ENCODE measurements at regions not wholly inside any gene's neighbourhood (a gene's known extent, or its start where the extent isn't known, plus 50 kb on each side); places are given as distances from the start of the nearest gene placed in this dataset.

- Mint-ChIP-seq H3K9me3 (no peaks in the 10 kb centered on the region), H3K36me3 (ENCODE audit: low read depth) (no peaks in the 10 kb centered on the region), H3K27me3 (peaks cover 69% of the 10 kb centered on the region), H3K4me1 (peaks cover 10% of the 10 kb centered on the region), H3K27ac (no peak overlapping the region), H3K4me3 (no peak overlapping the region)
- ChIA-PET POLR2A (no interaction called here), CTCF (no interaction called here)
- DNase-seq, result no peak
Observed at GRCh38 chr14:54219261-54220070, 177.3 kb upstream of the CDKN3 start.

DNA sequence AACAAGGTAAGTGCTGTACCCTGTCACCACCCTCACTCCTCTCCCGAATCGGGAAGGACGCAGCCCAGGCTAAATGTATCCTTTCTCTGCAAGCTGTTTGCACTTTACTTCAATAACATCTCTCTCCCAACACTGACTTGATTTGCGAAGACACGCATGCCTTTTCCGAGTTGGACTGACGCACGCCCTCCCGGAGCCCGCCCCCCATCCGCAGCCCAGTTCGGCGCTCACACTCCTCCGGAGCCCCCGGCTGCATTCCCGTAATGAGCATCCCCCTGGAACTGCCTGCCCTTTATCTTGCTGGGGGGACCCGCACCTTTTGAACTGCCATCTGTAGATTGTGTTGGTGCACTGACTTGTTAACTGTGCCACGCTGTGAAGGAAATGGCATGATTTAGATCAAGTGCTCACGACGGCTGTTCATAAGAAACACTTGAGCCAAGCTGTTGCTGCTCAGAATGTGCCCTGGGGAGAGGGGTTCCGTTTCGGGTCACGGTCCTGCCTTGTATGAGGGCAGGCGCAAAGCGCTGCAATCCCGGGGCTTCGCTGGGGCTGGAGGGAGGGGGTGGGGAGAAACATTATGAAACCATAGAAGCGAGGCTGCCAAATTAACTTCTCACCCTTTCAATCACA lies 176.6 kb upstream of the CDKN3 start:
- ChIA-PET CTCF (no interaction called here), POLR2A (no interaction called here)
- Mint-ChIP-seq H3K4me3 (no peak overlapping the region), H3K9me3 (no peaks in the 10 kb centered on the region), H3K27me3 (peaks cover 69% of the 10 kb centered on the region), H3K4me1 (peaks cover 10% of the 10 kb centered on the region), H3K36me3 (ENCODE audit: low read depth) (no peaks in the 10 kb centered on the region), H3K27ac (no peak overlapping the region)
- no peak for DNase-seq

GRCh38 chr14:54220704-54221431 lies 175.9 kb upstream of the CDKN3 start:
- H3K4me1 Mint-ChIP-seq, result peaks cover 10% of the 10 kb centered on the region
- no peak overlapping the region for H3K27ac Mint-ChIP-seq
- no peak for DNase-seq
- no peak overlapping the region for H3K4me3 Mint-ChIP-seq
- H3K27me3 Mint-ChIP-seq, result peaks cover 73% of the 10 kb centered on the region
- POLR2A ChIA-PET, result no interaction called here
- H3K9me3 Mint-ChIP-seq, result no peaks in the 10 kb centered on the region
- H3K36me3 Mint-ChIP-seq (ENCODE audit: low read depth), result no peaks in the 10 kb centered on the region
- CTCF ChIA-PET, result no interaction called here

- no peak overlapping the region for H3K27ac Mint-ChIP-seq
Observed at GRCh38 chr14:54221432-54221803, 175.4 kb upstream of the CDKN3 start.

DNA sequence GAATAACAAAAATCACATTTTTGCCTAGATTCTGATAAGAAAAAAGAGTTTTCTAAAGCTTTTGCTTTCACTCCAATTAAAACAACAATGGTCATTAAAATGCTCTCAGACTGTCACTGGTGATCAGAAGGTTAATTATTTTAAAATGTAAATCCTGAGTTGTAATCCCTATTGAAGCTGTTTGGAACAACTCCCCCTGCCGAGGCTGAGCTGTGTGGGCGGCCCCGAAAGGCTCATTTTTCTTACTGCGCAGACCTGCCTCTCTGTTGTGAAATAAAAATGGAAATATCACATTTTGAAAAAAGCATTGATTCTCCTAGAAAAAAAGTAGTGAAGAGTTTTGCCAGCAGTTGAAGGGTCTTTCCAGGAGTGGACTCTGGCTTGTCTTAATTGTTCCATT lies 174.8 kb upstream of the CDKN3 start:
- H3K4me3 Mint-ChIP-seq, result no peak overlapping the region
- DNase-seq, result no peak
- H3K27me3 Mint-ChIP-seq, result peaks cover 64% of the 10 kb centered on the region
- H3K36me3 Mint-ChIP-seq (ENCODE audit: low read depth), result no peaks in the 10 kb centered on the region
- no peaks in the 10 kb centered on the region for H3K9me3 Mint-ChIP-seq
- no peak overlapping the region for H3K27ac Mint-ChIP-seq
- POLR2A ChIA-PET, result no interaction called here
- peaks cover 7% of the 10 kb centered on the region for H3K4me1 Mint-ChIP-seq
- CTCF ChIA-PET, result no interaction called here

More at GRCh38 chr14:54221432-54221803, 175.4 kb upstream of the CDKN3 start:
- ChIA-PET CTCF (no interaction called here), POLR2A (no interaction called here)
- Mint-ChIP-seq H3K4me3 (no peak overlapping the region), H3K27me3 (peaks cover 68% of the 10 kb centered on the region), H3K4me1 (peaks cover 10% of the 10 kb centered on the region), H3K36me3 (ENCODE audit: low read depth) (no peaks in the 10 kb centered on the region), H3K9me3 (no peaks in the 10 kb centered on the region)
- DNase-seq, result no peak

- H3K4me3 Mint-ChIP-seq, result no peak overlapping the region
- peaks cover 50% of the 10 kb centered on the region for H3K27me3 Mint-ChIP-seq
- no peaks in the 10 kb centered on the region for H3K9me3 Mint-ChIP-seq
- peaks cover 7% of the 10 kb centered on the region for H3K4me1 Mint-ChIP-seq
- H3K36me3 Mint-ChIP-seq (ENCODE audit: low read depth), result no peaks in the 10 kb centered on the region
- CTCF ChIA-PET, result no interaction called here
- POLR2A ChIA-PET, result no interaction called here
- no peak for DNase-seq
- H3K27ac Mint-ChIP-seq, result no peak overlapping the region
Observed at GRCh38 chr14:54223831-54224402, 172.9 kb upstream of the CDKN3 start.

- CTCF ChIA-PET, result no interaction called here
- H3K4me3 Mint-ChIP-seq, result no peak overlapping the region
- H3K36me3 Mint-ChIP-seq (ENCODE audit: low read depth), result no peaks in the 10 kb centered on the region
- H3K27ac Mint-ChIP-seq, result no peak overlapping the region
- POLR2A ChIA-PET, result interaction anchor here (0.6 kb wide), 1 partner anchor 23 kb away, joined by 3 read pairs; no protein-coding TSS in a partner anchor
- H3K27me3 Mint-ChIP-seq, result peaks cover 34% of the 10 kb centered on the region
- peaks cover 3% of the 10 kb centered on the region for H3K4me1 Mint-ChIP-seq
- no peak for DNase-seq
- no peaks in the 10 kb centered on the region for H3K9me3 Mint-ChIP-seq
Observed at GRCh38 chr14:54225457-54226060, 171.2 kb upstream of the CDKN3 start.

DNA sequence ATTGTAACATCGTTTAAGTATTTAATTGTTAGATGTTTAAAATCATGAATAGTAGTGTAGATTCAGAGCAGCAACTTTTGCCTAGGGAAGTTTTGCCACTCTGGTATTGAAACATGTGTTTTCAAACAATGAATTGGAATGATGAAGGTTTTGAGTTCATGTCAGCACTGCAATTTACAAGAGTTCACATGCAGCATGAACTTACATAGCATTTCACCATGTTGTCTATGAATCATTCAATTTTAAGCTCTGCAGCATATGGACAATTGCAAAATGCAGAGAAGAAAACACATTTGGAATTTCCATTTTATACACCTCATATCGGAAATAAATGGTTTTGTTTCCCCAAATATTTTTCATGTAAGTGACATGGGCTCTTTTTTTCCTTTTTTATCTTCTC lies 170.7 kb upstream of the CDKN3 start:
- Mint-ChIP-seq H3K27ac (no peak overlapping the region), H3K4me3 (no peak overlapping the region), H3K9me3 (no peaks in the 10 kb centered on the region), H3K36me3 (ENCODE audit: low read depth) (no peaks in the 10 kb centered on the region), H3K27me3 (peaks cover 29% of the 10 kb centered on the region), H3K4me1 (no peaks in the 10 kb centered on the region)
- ChIA-PET CTCF (interaction anchor here (0.6 kb wide), 1 partner anchor 154 kb away, joined by 3 read pairs; no protein-coding TSS in a partner anchor), POLR2A (interaction anchor here (0.6 kb wide), 1 partner anchor 22 kb away, joined by 3 read pairs; no protein-coding TSS in a partner anchor)
- DNase-seq, result no peak

DNA sequence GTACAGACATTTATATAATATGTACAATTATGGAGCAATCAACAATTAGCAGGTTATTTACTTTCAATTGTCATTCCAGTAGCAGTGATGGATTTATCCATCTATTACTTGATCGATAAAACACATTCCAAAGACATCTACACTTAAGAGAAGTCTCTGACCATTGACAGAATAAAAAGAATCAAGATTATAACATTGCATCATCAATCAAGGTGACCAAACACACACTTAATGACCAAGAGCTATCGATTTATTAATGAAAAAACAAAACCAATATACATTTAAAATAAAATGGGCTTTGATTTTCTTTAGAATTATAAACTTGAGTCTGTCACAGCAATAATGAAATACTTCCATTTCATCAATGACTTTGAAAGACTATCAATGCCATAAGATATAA lies 170.2 kb upstream of the CDKN3 start:
- CTCF ChIA-PET, result interaction anchor here (0.6 kb wide), 1 partner anchor 154 kb away, joined by 3 read pairs; no protein-coding TSS in a partner anchor
- Mint-ChIP-seq H3K9me3 (no peaks in the 10 kb centered on the region), H3K36me3 (ENCODE audit: low read depth) (no peaks in the 10 kb centered on the region), H3K4me1 (no peaks in the 10 kb centered on the region), H3K27me3 (peaks cover 24% of the 10 kb centered on the region), H3K4me3 (no peak overlapping the region), H3K27ac (no peak overlapping the region)
- DNase-seq, result no peak
- POLR2A ChIA-PET, result no interaction called here

DNA sequence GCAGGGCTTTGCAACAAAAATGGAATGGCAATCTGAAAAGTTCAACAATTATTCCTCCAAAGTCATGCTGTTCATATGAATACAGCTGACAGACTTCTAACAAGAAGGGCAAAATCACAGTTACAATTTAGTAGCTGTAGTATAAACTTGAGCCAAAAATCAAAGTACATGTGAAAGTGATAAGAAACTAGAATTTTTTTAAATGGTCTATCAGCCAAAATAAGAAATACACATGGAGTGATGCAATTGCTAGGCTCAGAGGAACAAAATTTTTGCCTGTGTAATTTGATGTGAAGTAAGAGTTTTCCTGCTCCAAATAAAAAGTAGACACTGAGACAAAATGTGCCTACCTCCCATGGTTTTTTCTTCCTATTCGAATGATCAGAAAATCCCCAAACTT lies 167.7 kb upstream of the CDKN3 start:
- no peak for DNase-seq
- H3K36me3 Mint-ChIP-seq (ENCODE audit: low read depth), result no peaks in the 10 kb centered on the region
- CTCF ChIA-PET, result no interaction called here

DNA sequence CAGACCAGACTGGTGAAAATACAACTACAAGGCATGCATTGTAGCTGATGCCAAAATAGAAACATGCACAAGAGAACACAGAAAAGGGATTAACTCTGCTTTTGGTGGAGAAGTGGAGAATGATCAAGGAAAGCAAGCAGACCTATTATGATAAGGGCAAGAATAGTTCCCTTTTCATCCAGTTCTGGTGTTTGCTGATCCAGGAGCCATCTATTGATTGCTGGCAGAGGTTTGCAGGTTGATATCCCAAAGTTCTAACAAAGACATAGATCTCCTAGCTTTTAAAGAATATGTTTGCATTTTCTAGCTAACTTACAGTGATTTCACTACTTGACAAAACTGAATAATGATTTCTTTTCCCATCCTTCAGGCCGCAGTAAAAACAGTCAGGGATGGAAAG lies 166.2 kb upstream of the CDKN3 start:
- H3K27me3 Mint-ChIP-seq, result peaks cover 7% of the 10 kb centered on the region
- POLR2A ChIA-PET, result no interaction called here
- CTCF ChIA-PET, result no interaction called here
- no peak for DNase-seq
- no peak overlapping the region for H3K4me3 Mint-ChIP-seq
- H3K9me3 Mint-ChIP-seq, result no peaks in the 10 kb centered on the region
- no peaks in the 10 kb centered on the region for H3K36me3 Mint-ChIP-seq (ENCODE audit: low read depth)
- H3K4me1 Mint-ChIP-seq, result no peaks in the 10 kb centered on the region
- no peak overlapping the region for H3K27ac Mint-ChIP-seq

More for the DNA sequence above, 167.7 kb upstream of the CDKN3 start:
- H3K9me3 Mint-ChIP-seq, result no peaks in the 10 kb centered on the region
- no peak overlapping the region for H3K4me3 Mint-ChIP-seq
- H3K4me1 Mint-ChIP-seq, result no peaks in the 10 kb centered on the region
- POLR2A ChIA-PET, result no interaction called here
- no peak overlapping the region for H3K27ac Mint-ChIP-seq
- peaks cover 10% of the 10 kb centered on the region for H3K27me3 Mint-ChIP-seq

DNA sequence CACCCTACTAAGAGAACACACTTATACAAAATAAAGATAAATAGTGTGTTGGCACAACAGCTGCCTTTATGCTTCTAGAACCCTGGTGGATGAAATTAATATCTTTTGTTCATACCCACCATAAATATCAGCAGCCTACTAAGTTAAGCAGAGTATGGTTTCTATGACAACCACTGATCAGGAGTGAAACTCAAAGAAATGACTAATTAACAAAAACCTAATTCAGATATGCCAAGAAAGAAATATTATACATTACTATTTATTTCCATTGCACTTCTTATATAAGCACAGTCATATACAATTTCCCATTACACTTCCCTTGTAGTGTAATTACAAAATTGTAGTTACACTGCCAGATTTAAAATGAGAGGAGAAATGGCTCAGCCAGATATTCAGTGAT lies 164.1 kb upstream of the CDKN3 start:
- H3K36me3 Mint-ChIP-seq (ENCODE audit: low read depth), result no peaks in the 10 kb centered on the region
- ChIA-PET POLR2A (no interaction called here), CTCF (no interaction called here)
- H3K27ac Mint-ChIP-seq, result no peak overlapping the region
- no peaks in the 10 kb centered on the region for H3K9me3 Mint-ChIP-seq
- no peak overlapping the region for H3K4me3 Mint-ChIP-seq
- DNase-seq, result no peak
- H3K27me3 Mint-ChIP-seq, result peaks cover 2% of the 10 kb centered on the region
- H3K4me1 Mint-ChIP-seq, result no peaks in the 10 kb centered on the region

DNA sequence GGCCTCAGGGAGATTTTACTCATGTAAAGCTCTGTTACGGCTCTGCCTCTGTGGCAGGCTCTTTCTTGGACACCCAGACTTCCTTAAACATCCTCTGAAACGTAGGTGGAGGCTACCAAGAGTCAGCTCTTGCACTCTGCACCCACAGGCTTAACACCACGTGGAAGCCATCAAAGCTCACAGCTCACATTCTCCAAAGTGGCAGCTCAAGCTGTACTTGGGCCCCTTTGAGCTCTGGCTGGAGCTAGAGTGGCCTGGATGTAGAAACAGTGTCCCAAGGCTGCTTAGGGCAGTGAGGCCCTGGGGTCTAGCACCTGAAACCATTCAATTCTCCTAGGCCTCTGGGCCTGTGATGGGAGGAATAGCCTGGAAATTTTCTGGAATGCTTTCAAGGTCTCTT lies 155.3 kb upstream of the CDKN3 start:
- no peak overlapping the region for H3K27ac Mint-ChIP-seq
- peaks cover 6% of the 10 kb centered on the region for H3K27me3 Mint-ChIP-seq
- no peak for DNase-seq
- H3K36me3 Mint-ChIP-seq (ENCODE audit: low read depth), result no peaks in the 10 kb centered on the region
- H3K4me3 Mint-ChIP-seq, result no peak overlapping the region
- ChIA-PET CTCF (no interaction called here), POLR2A (no interaction called here)
- H3K4me1 Mint-ChIP-seq, result no peaks in the 10 kb centered on the region
- no peaks in the 10 kb centered on the region for H3K9me3 Mint-ChIP-seq

Data from activated CD4-positive, alpha-beta T cell treated with anti-CD3 and anti-CD28 coated beads, Interleukin-2, amount 10 ng/mL, durations not matched to agents 7 days and 5 days (primary cell).